HepG2 (cell line): ENCODE measurements at regions not wholly inside any gene's neighbourhood (a gene's known extent, or its start where the extent isn't known, plus 50 kb on each side); places are given as distances from the start of the nearest gene placed in this dataset.

Source experiments
- ATAC-seq: fragments of 200-7000 bp; cut with Tn5 transposase; 3 replicates; pipeline ENCODE4 v1.9.1; 2020; ENCODE audit warnings: mild to moderate bottlenecking, moderate library complexity
- BruUV-seq: library from RNA; stranded (reverse); fragments of 400-500 nt; replicated peaks from 2 replicates; lab custom pipeline; 2021; lab: Mats Ljungman, UMichigan
- CTCF ChIA-PET: fragments of 300-600 bp; formaldehyde crosslinking; extraction: SDS; loops from one replicate; lab custom pipeline; 2021; ENCODE audit warnings: low total read pairs, inconsistent platforms, low intra/inter-chr PET ratio; lab: Yijun Ruan, JAX
- POLR2A ChIA-PET: fragments of 350-600 bp; sonication (Branson Sonifier 250); formaldehyde crosslinking; loops from one replicate; lab custom pipeline; 2020; ENCODE audit warnings: antibody characterized with exemption, inconsistent platforms; lab: Yijun Ruan, JAX
- DNase-seq: peaks from one replicate; pipeline ENCODE4 v3.0.0-alpha.2; 2015; ENCODE audit warnings: low spot score
- FAIRE-seq: peaks from 3 replicates; lab custom pipeline; 2011; peaks lifted over from hg19 to GRCh38; lab: Jason Lieb, UNC
- H2AFZ ChIP-seq: one replicate; pipeline ENCODE4 v1.6.1; 2011; ENCODE audit warnings: low read length, inconsistent platforms
- H3K27ac ChIP-seq: fragments of 300-600 bp; 3 replicates; pipeline ENCODE4 v1.8.0; 2011; ENCODE audit warnings: mixed run types, mild to moderate bottlenecking, mixed read lengths, low read length, inconsistent platforms; ENCODE audit not compliant: insufficient read depth; ENCODE audit errors: extremely low read length
- H3K27me3 ChIP-seq, 2 experiments: fragments of 200-600 bp in 1 of 2; 2 replicates in 1 of 2; 3 replicates in 1 of 2; pipeline versions ENCODE4 v1.6.0 to v1.8.0; 2011; ENCODE audit warnings: low read length in 2 of 2, mild to moderate bottlenecking in 2 of 2, moderate library complexity in 2 of 2, inconsistent platforms in 1 of 2; ENCODE audit not compliant: insufficient read depth in 2 of 2, control insufficient read depth in 1 of 2
- H3K36me3 ChIP-seq, 2 experiments: fragments of 200-600 bp in 1 of 2; replicated peaks in 1 of 2; 2 replicates in 1 of 2; 3 replicates in 1 of 2; pipeline versions ENCODE4 v1.5.1 to v1.8.0; 2011; ENCODE audit warnings: low read length in 2 of 2, inconsistent platforms in 1 of 2; ENCODE audit not compliant: insufficient read depth in 2 of 2, control insufficient read depth in 1 of 2
- H3K4me1 ChIP-seq: 2 replicates; pipeline ENCODE4 v1.5.1; 2012; ENCODE audit warnings: low read length, inconsistent platforms; ENCODE audit not compliant: insufficient read depth
- H3K4me2 ChIP-seq: 2 replicates; pipeline ENCODE4 v1.6.0; 2011; ENCODE audit warnings: low read depth, low read length, inconsistent platforms
- H3K4me3 ChIP-seq, 3 experiments: fragments of 200-600 bp in 1 of 3; sonication (generic), shearing (Covaris generic) in 1 of 3; replicated peaks in 1 of 3; 2 replicates each; pipeline ENCODE4 v1.5.1; 2011 to 2016; ENCODE audit warnings: low read length in 3 of 3, inconsistent platforms in 2 of 3, low read depth in 2 of 3, mild to moderate bottlenecking in 2 of 3, control low read depth in 1 of 3, mixed read lengths in 1 of 3; ENCODE audit not compliant: insufficient read depth in 1 of 3
- H3K79me2 ChIP-seq: one replicate; pipeline ENCODE4 v1.6.1; 2011; ENCODE audit warnings: low read length, inconsistent platforms; ENCODE audit not compliant: insufficient read depth
- H3K9ac ChIP-seq: 2 replicates; pipeline ENCODE4 v1.6.0; 2011; ENCODE audit warnings: mild to moderate bottlenecking, low read depth, low read length, inconsistent platforms; ENCODE audit not compliant: insufficient read depth
- H3K9me3 ChIP-seq: 2 replicates; pipeline ENCODE4 v1.5.1; 2012; ENCODE audit warnings: mild to moderate bottlenecking, low read length
- H4K20me1 ChIP-seq: 2 replicates; pipeline ENCODE4 v1.6.0; 2011; ENCODE audit warnings: inconsistent platforms, mild to moderate bottlenecking, low read length, moderate library complexity; ENCODE audit not compliant: insufficient read depth
- KLF13 ChIP-seq: sonication (generic); formaldehyde crosslinking; IDR thresholded peaks from 2 replicates; pipeline ENCODE4 v1.4.0; 2020; ENCODE audit warnings: mild to moderate bottlenecking, missing genetic modification reagents
- MAFF ChIP-seq: IDR thresholded peaks from 2 replicates; pipeline ENCODE4 v1.6.1; 2011; ENCODE audit warnings: low read depth, low read length, improper control_type of control experiment
- NONO ChIP-seq, 2 experiments: fragments of 450-650 bp in 1 of 2; sonication (generic) in 1 of 2; formaldehyde crosslinking in 1 of 2; IDR thresholded peaks in 1 of 2; conservative IDR thresholded peaks in 1 of 2; 2 replicates each; pipeline versions ENCODE4 v1.6.1 to v1.8.0; 2017 to 2022; ENCODE audit warnings: mild to moderate bottlenecking in 1 of 2, missing genetic modification reagents in 1 of 2, moderate library complexity in 1 of 2
- PCBP2 ChIP-seq: fragments of 200-400 bp; formaldehyde crosslinking; optimal IDR thresholded peaks from 2 replicates; pipeline ENCODE3; 2018; ENCODE audit warnings: low read length, low read depth; ENCODE audit not compliant: poor library complexity, severe bottlenecking
- RELA ChIP-seq: sonication (generic); formaldehyde crosslinking; IDR thresholded peaks from 2 replicates; pipeline ENCODE4 v1.4.0; 2020; ENCODE audit warnings: missing genetic modification reagents
- RFX3 ChIP-seq: IDR thresholded peaks from 2 replicates; pipeline ENCODE4 v1.6.1; 2016; ENCODE audit warnings: missing biosample characterization, missing genetic modification reagents
- SMARCE1 ChIP-seq: fragments of 450-650 bp; IDR thresholded peaks from 2 replicates; pipeline ENCODE4 v1.6.1; 2017; ENCODE audit warnings: borderline replicate concordance
- SNAPC5 ChIP-seq: sonication (generic); formaldehyde crosslinking; IDR thresholded peaks from 2 replicates; pipeline ENCODE4 v1.8.1; 2023; ENCODE audit warnings: mild to moderate bottlenecking, missing genetic modification reagents, borderline replicate concordance
- TMF1 ChIP-seq: sonication (generic); formaldehyde crosslinking; IDR thresholded peaks from 2 replicates; pipeline ENCODE4 v1.8.1; 2022; ENCODE audit warnings: low read depth, missing genetic modification reagents
- ZNF232 ChIP-seq: sonication (generic); formaldehyde crosslinking; IDR thresholded peaks from 2 replicates; pipeline ENCODE4 v1.4.0; 2020; ENCODE audit warnings: missing genetic modification reagents, borderline replicate concordance
- ZNF331 ChIP-seq: sonication (generic); formaldehyde crosslinking; IDR thresholded peaks from 2 replicates; pipeline ENCODE4 v1.4.0; 2020; ENCODE audit warnings: missing genetic modification reagents
- ZNF768 ChIP-seq: sonication (generic); formaldehyde crosslinking; IDR thresholded peaks from 2 replicates; pipeline ENCODE4 v1.4.0; 2020; ENCODE audit warnings: missing genetic modification reagents
- ZNF891 ChIP-seq: sonication (generic); formaldehyde crosslinking; IDR thresholded peaks from 2 replicates; pipeline ENCODE4 v1.5.0; 2020; ENCODE audit warnings: mild to moderate bottlenecking, missing genetic modification reagents
- WGBS: methylation state at CpG from one replicate; pipeline ENCODE4 v1.1.6; 2017; ENCODE audit warnings: low lambda C conversion rate; 5-methylcytosine and 5-hydroxymethylcytosine counted together
- in situ Hi-C: cut with HindIII; loops from 2 replicates; pipeline ENCODE4 v1.10.0; 2017; ENCODE audit warnings: low pct_unique_long_range_greater_than_20kb; ENCODE audit not compliant: extremely low pct_ligation_motif_present
- intact Hi-C: fragments of 100-400 bp; cut with micrococcal nuclease; formaldehyde crosslinking; loops from one replicate; pipeline ENCODE4 v1.10.0; 2022; ENCODE audit not compliant: unreplicated experiment
- TF ChIP-seq, protein P1 (sequence below): sonication (generic); formaldehyde crosslinking; IDR thresholded peaks from 2 replicates; pipeline ENCODE4 v1.5.0; 2020; ENCODE audit warnings: mild to moderate bottlenecking, missing genetic modification reagents
- TF ChIP-seq, protein P2 (sequence below): sonication (generic); formaldehyde crosslinking; IDR thresholded peaks from 2 replicates; pipeline ENCODE4 v1.4.0; 2020; ENCODE audit warnings: mild to moderate bottlenecking, missing genetic modification reagents
- TF ChIP-seq, protein P3 (sequence below): sonication (generic); formaldehyde crosslinking; IDR thresholded peaks from 2 replicates; pipeline ENCODE4 v1.8.1; 2023; ENCODE audit warnings: mild to moderate bottlenecking, missing genetic modification reagents

GRCh38 chr18:56374007-56374655, 264.3 kb downstream of the TXNL1 start (continued):
- TF ChIP-seq SNAPC5 (CRISPR knock-in tag) = no peak
- TF ChIP-seq, protein P1, sequence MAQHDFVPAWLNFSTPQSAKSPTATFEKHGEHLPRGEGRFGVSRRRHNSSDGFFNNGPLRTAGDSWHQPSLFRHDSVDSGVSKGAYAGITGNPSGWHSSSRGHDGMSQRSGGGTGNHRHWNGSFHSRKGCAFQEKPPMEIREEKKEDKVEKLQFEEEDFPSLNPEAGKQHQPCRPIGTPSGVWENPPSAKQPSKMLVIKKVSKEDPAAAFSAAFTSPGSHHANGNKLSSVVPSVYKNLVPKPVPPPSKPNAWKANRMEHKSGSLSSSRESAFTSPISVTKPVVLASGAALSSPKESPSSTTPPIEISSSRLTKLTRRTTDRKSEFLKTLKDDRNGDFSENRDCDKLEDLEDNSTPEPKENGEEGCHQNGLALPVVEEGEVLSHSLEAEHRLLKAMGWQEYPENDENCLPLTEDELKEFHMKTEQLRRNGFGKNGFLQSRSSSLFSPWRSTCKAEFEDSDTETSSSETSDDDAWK (CRISPR knock-in tag) = no peak

DNA sequence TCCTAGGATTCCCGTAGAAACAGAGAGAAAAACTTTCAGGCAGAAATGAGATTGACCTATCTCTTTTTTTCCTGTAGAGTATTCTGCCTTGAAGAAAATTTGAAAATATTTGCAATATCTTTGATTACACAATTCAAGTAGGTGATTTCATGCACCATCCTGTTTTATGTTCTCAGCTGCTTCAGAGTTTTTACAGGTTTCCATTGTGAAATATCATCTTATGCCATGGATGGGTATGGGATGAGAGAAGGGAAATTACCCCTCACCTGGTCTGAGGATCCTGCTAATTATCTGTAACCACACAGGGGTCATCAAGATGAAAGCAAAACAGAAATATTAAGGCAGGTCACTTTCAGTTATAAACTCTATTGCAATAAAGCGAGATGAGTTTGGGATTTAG, 264.8 kb downstream of the TXNL1 start:
- 5% methylated on average over 2 of the region's 2 CpGs for WGBS
- DNase-seq = no peak
- intact Hi-C loops = no loop called here
- Histone ChIP-seq H3K79me2 (no peaks in the 10 kb centered on the region), H3K9ac (no peak overlapping the region), H3K27ac (no peak overlapping the region), H3K9me3 (no peaks in the 10 kb centered on the region; the same call in 1 of the 2 replicates), H3K4me3 (no peak overlapping the region), H2AFZ (no peak overlapping the region), H4K20me1 (no peaks in the 10 kb centered on the region), H3K4me1 (no peaks in the 10 kb centered on the region), H3K27me3 (no peaks in the 10 kb centered on the region), H3K4me2 (no peak overlapping the region), H3K36me3 (no peaks in the 10 kb centered on the region)
- in situ Hi-C loops = no loop called here
- POLR2A ChIA-PET = no interaction called here
- FAIRE-seq = no peak
- CTCF ChIA-PET = no interaction called here
- no TSS peak for BruUV-seq
- no peak for ATAC-seq
- TF ChIP-seq PCBP2 (no peak), TMF1 (CRISPR knock-in tag) (no peak), NONO (IDR thresholded peaks at IDR 0.05) (no peak), NONO (CRISPR knock-in tag; conservative IDR thresholded peaks at IDR 0.05) (no peak), RELA (CRISPR knock-in tag) (no peak), MAFF (no peak), ZNF768 (no peak), ZNF331 (CRISPR knock-in tag) (no peak), ZNF891 (CRISPR knock-in tag) (no peak), KLF13 (CRISPR knock-in tag) (no peak), ZNF232 (CRISPR knock-in tag) (no peak), RFX3 (CRISPR knock-in tag) (no peak), SMARCE1 (no peak)
- TF ChIP-seq, protein P2, sequence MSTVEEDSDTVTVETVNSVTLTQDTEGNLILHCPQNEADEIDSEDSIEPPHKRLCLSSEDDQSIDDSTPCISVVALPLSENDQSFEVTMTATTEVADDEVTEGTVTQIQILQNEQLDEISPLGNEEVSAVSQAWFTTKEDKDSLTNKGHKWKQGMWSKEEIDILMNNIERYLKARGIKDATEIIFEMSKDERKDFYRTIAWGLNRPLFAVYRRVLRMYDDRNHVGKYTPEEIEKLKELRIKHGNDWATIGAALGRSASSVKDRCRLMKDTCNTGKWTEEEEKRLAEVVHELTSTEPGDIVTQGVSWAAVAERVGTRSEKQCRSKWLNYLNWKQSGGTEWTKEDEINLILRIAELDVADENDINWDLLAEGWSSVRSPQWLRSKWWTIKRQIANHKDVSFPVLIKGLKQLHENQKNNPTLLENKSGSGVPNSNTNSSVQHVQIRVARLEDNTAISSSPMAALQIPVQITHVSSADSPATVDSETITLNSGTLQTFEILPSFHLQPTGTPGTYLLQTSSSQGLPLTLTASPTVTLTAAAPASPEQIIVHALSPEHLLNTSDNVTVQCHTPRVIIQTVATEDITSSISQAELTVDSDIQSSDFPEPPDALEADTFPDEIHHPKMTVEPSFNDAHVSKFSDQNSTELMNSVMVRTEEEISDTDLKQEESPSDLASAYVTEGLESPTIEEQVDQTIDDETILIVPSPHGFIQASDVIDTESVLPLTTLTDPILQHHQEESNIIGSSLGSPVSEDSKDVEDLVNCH (CRISPR knock-in tag) = no peak
- TF ChIP-seq, protein P3, sequence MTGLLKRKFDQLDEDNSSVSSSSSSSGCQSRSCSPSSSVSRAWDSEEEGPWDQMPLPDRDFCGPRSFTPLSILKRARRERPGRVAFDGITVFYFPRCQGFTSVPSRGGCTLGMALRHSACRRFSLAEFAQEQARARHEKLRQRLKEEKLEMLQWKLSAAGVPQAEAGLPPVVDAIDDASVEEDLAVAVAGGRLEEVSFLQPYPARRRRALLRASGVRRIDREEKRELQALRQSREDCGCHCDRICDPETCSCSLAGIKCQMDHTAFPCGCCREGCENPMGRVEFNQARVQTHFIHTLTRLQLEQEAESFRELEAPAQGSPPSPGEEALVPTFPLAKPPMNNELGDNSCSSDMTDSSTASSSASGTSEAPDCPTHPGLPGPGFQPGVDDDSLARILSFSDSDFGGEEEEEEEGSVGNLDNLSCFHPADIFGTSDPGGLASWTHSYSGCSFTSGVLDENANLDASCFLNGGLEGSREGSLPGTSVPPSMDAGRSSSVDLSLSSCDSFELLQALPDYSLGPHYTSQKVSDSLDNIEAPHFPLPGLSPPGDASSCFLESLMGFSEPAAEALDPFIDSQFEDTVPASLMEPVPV = no peak
